ENCODE measurements at regions not wholly inside any gene's neighbourhood (a gene's known extent, or its start where the extent isn't known, plus 50 kb on each side); places are given as distances from the start of the nearest gene placed in this dataset.

DNA sequence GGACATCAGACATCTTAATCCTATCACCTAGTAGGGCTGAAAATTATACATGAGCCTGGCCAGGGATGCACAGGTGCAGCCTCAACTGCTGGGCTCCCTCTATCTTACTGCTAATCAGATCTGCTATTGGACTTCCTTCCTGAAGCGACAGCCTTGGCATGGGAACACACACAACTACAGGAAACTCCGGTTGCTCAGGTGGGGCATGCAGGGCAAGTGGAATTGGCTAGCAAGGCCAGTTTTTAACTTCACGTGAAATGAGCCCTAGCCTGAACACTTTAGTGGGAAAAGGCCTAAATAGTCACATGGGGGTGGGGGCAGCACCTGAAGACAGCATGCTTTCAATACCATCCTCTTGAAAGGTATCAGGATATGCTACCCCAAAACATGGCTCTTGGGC is 147.9 kb upstream of the NCKAP5 start (continued):
- TF ChIP-seq, protein P1, sequence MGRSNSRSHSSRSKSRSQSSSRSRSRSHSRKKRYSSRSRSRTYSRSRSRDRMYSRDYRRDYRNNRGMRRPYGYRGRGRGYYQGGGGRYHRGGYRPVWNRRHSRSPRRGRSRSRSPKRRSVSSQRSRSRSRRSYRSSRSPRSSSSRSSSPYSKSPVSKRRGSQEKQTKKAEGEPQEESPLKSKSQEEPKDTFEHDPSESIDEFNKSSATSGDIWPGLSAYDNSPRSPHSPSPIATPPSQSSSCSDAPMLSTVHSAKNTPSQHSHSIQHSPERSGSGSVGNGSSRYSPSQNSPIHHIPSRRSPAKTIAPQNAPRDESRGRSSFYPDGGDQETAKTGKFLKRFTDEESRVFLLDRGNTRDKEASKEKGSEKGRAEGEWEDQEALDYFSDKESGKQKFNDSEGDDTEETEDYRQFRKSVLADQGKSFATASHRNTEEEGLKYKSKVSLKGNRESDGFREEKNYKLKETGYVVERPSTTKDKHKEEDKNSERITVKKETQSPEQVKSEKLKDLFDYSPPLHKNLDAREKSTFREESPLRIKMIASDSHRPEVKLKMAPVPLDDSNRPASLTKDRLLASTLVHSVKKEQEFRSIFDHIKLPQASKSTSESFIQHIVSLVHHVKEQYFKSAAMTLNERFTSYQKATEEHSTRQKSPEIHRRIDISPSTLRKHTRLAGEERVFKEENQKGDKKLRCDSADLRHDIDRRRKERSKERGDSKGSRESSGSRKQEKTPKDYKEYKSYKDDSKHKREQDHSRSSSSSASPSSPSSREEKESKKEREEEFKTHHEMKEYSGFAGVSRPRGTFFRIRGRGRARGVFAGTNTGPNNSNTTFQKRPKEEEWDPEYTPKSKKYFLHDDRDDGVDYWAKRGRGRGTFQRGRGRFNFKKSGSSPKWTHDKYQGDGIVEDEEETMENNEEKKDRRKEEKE (IDR thresholded peaks at IDR 0.05), result no peak
- TF ChIP-seq, protein P2, sequence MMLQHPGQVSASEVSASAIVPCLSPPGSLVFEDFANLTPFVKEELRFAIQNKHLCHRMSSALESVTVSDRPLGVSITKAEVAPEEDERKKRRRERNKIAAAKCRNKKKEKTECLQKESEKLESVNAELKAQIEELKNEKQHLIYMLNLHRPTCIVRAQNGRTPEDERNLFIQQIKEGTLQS (IDR thresholded peaks at IDR 0.05; ENCODE audit: borderline replicate concordance, extremely low read depth, low read depth, low read length), result no peak
- TF ChIP-seq RB1 (IDR thresholded peaks at IDR 0.05; ENCODE audit: borderline replicate concordance) (no peak), ZNF24 (IDR thresholded peaks at IDR 0.05) (no peak), TCF3 (IDR thresholded peaks at IDR 0.05; ENCODE audit: borderline replicate concordance, insufficient read depth, low read depth, low read length) (no peak)

DNA sequence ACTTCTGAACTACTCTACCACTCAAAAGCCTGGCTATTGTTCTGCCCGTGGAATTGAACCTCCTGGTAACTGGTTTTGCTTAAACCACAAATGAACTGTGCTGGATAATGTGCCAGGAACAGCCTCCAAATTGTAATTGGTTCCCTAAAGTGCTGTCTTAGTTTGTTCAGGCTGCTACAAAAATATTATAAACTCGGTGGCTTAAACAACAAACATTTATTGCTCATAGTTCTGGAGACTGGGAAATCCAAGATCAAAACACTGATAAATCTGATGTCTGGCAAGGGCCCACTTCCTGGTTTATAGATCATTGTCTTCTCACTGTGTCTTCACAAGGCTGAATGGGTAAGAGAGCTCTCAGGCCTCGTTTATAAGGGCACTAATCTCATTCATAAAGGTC is 149.2 kb upstream of the NCKAP5 start:
- Histone ChIP-seq H3K4me2 (ENCODE audit: control insufficient read depth, insufficient read depth) (no peak overlapping the region), H3K27me3 (replicated peaks in 1 of 2; ENCODE audit: control insufficient read depth in 2 of 2, insufficient read depth in 2 of 2, low read length in 1 of 2) (no peaks in the 10 kb centered on the region; a peak in 2 of 4 replicates), H2AFZ (ENCODE audit: control insufficient read depth, low read depth, low read length) (no peak overlapping the region), H4K20me1 (ENCODE audit: control insufficient read depth, insufficient read depth) (no peaks in the 10 kb centered on the region), H3K9ac (ENCODE audit: control insufficient read depth, insufficient read depth, low read length) (no peak overlapping the region), H3K9me3 (replicated peaks; ENCODE audit: control insufficient read depth, insufficient read depth, low read length) (no peaks in the 10 kb centered on the region), H3K4me1 (ENCODE audit: control insufficient read depth, insufficient read depth, low read length) (no peaks in the 10 kb centered on the region), H3K27ac (ENCODE audit: control insufficient read depth, insufficient read depth) (no peak overlapping the region), H3K36me3 (ENCODE audit: control insufficient read depth in 2 of 2, insufficient read depth in 2 of 2, low read length in 1 of 2) (no peaks in the 10 kb centered on the region), H3K79me2 (ENCODE audit: control insufficient read depth, insufficient read depth, low read length) (no peaks in the 10 kb centered on the region), H3K4me3 (no peak overlapping the region)
- CTCF ChIA-PET, result no interaction called here
- in situ Hi-C loops (cut with MboI), result no loop called here
- RAD21 ChIA-PET (ENCODE audit: unreplicated experiment), result no interaction called here
- SMC1A ChIA-PET (ENCODE audit: uncharacterized antibody, unreplicated experiment), result no interaction called here
- intact Hi-C loops (cut with micrococcal nuclease; ENCODE audit: unreplicated experiment), result no loop called here
- POLR2A ChIA-PET, result no interaction called here
- DNase-seq (ENCODE audit: low read depth, low spot score) (no peak), FAIRE-seq (no peak), ATAC-seq (no peak)
- TF ChIP-seq EGR1 (IDR thresholded peaks at IDR 0.05; ENCODE audit: borderline replicate concordance in 1 of 2, low read depth in 2 of 2, low read length in 2 of 2) (no peak), NFIC (IDR thresholded peaks at IDR 0.05; ENCODE audit: low read depth, low read length) (no peak), SUPT20H (IDR thresholded peaks at IDR 0.05; ENCODE audit: borderline replicate concordance, control insufficient read depth, low read depth, low read length) (no peak), POLR2AphosphoS2 (IDR thresholded peaks at IDR 0.05; ENCODE audit: low read depth, low read length) (no peak), FOS (IDR thresholded peaks at IDR 0.05; ENCODE audit: borderline replicate concordance, extremely low read depth, insufficient read length) (no peak), MTA2 (IDR thresholded peaks at IDR 0.05; ENCODE audit: low read depth) (no peak)
- TF ChIP-seq, protein P3, sequence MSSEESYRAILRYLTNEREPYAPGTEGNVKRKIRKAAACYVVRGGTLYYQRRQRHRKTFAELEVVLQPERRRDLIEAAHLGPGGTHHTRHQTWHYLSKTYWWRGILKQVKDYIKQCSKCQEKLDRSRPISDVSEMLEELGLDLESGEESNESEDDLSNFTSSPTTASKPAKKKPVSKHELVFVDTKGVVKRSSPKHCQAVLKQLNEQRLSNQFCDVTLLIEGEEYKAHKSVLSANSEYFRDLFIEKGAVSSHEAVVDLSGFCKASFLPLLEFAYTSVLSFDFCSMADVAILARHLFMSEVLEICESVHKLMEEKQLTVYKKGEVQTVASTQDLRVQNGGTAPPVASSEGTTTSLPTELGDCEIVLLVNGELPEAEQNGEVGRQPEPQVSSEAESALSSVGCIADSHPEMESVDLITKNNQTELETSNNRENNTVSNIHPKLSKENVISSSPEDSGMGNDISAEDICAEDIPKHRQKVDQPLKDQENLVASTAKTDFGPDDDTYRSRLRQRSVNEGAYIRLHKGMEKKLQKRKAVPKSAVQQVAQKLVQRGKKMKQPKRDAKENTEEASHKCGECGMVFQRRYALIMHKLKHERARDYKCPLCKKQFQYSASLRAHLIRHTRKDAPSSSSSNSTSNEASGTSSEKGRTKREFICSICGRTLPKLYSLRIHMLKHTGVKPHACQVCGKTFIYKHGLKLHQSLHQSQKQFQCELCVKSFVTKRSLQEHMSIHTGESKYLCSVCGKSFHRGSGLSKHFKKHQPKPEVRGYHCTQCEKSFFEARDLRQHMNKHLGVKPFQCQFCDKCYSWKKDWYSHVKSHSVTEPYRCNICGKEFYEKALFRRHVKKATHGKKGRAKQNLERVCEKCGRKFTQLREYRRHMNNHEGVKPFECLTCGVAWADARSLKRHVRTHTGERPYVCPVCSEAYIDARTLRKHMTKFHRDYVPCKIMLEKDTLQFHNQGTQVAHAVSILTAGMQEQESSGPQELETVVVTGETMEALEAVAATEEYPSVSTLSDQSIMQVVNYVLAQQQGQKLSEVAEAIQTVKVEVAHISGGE (CRISPR knock-in tag; IDR thresholded peaks at IDR 0.05), result no peak
- no TSS peak for BruUV-seq (replicated peaks)
- WGBS (ENCODE audit: insufficient coverage, insufficient replicate concordance, low lambda C conversion rate, missing lambda C conversion rate), result 0% methylated on average over 3 of the region's 3 CpGs

Measured in GM12878 (cell line).